ENCODE measurements at regions not wholly inside any gene's neighbourhood (a gene's known extent, or its start where the extent isn't known, plus 50 kb on each side); places are given as distances from the start of the nearest gene placed in this dataset.

- DNase-seq = no peak
Measured at GRCh38 chr2:157190151-157190550, 67.4 kb upstream of the GALNT5 start.

- DNase-seq = no peak
Measured at GRCh38 chr2:157191186-157191585, 66.3 kb upstream of the GALNT5 start.

- DNase-seq = no peak
Measured at GRCh38 chr2:157192445-157193423, 64.8 kb upstream of the GALNT5 start.

- DNase-seq = no peak
Measured at GRCh38 chr2:157193461-157193860, 64.0 kb upstream of the GALNT5 start.

- DNase-seq = no peak
Measured at GRCh38 chr2:157194097-157194688, 63.3 kb upstream of the GALNT5 start.

- DNase-seq = no peak
Measured at GRCh38 chr2:157194844-157195243, 62.7 kb upstream of the GALNT5 start.

- no peak for DNase-seq
Measured at GRCh38 chr2:157196956-157197355, 60.5 kb upstream of the GALNT5 start.

- no peak for DNase-seq
Measured at GRCh38 chr2:157197848-157198247, 59.7 kb upstream of the GALNT5 start.

- DNase-seq = no peak
Measured at GRCh38 chr2:157203651-157204050, 53.9 kb upstream of the GALNT5 start.

GRCh38 chr2:157204401-157204800, 53.1 kb upstream of the GALNT5 start:
- no peak for DNase-seq

- DNase-seq = no peak
Measured at GRCh38 chr2:157206916-157207315, 50.6 kb upstream of the GALNT5 start.

Measured in occipital lobe (tissue), 1 donor.